ENCODE measurements at regions not wholly inside any gene's neighbourhood (a gene's known extent, or its start where the extent isn't known, plus 50 kb on each side); places are given as distances from the start of the nearest gene placed in this dataset.

DNA sequence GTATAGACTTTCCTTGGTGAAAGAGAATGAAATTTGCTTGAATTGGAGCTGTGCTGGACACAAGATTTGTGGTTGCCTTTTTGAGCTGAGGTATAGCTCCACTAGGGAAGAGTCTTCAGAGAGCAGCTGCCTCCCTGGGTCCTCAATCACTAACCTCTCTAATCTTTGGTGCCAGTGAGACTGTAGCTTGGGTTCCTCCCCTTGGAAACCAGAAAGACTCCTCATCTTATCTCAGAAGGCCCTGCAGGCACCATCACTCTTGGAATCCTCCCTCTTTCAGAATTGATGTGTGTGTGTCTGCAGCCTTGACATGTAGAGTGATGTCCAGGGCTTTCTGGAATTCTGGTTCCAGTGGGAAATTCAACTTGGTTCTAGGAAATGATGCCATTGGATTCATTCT lies 426.5 kb downstream of the RPS24 start:
- CTCF ChIA-PET: no interaction called here
- H3K27ac ChIP-seq (ENCODE audit: low read depth, low read length, poor library complexity, severe bottlenecking): no peak overlapping the region
- no peaks in the 10 kb centered on the region for H3K36me3 ChIP-seq (ENCODE audit: insufficient read depth, low read length, poor library complexity, severe bottlenecking)
- no TSS peak for BruUV-seq (replicated peaks)
- H3K9me3 ChIP-seq (ENCODE audit: low read depth, low read length, poor library complexity, severe bottlenecking): no peaks in the 10 kb centered on the region
- TF ChIP-seq EZH2 (IDR thresholded peaks at IDR 0.05; ENCODE audit: borderline replicate concordance, low read depth, low read length, poor library complexity, severe bottlenecking): no peak
- TF ChIP-seq, protein P1, sequence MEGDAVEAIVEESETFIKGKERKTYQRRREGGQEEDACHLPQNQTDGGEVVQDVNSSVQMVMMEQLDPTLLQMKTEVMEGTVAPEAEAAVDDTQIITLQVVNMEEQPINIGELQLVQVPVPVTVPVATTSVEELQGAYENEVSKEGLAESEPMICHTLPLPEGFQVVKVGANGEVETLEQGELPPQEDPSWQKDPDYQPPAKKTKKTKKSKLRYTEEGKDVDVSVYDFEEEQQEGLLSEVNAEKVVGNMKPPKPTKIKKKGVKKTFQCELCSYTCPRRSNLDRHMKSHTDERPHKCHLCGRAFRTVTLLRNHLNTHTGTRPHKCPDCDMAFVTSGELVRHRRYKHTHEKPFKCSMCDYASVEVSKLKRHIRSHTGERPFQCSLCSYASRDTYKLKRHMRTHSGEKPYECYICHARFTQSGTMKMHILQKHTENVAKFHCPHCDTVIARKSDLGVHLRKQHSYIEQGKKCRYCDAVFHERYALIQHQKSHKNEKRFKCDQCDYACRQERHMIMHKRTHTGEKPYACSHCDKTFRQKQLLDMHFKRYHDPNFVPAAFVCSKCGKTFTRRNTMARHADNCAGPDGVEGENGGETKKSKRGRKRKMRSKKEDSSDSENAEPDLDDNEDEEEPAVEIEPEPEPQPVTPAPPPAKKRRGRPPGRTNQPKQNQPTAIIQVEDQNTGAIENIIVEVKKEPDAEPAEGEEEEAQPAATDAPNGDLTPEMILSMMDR (conservative IDR thresholded peaks at IDR 0.05; ENCODE audit: low read depth, low read length): no peak
- no peak overlapping the region for H3K4me3 ChIP-seq (ENCODE audit: low read depth, low read length, poor library complexity, severe bottlenecking)
- POLR2A ChIA-PET (ENCODE audit: low non-redundant PET): no interaction called here
- intact Hi-C loops (cut with micrococcal nuclease; ENCODE audit: unreplicated experiment): no loop called here
- no peak for DNase-seq (ENCODE audit: low spot score)
- peaks cover 8% of the 10 kb centered on the region for H3K4me1 ChIP-seq (ENCODE audit: insufficient read depth, low read length, poor library complexity, severe bottlenecking)
- H3K27me3 ChIP-seq (replicated peaks; ENCODE audit: insufficient read depth, low read depth, low read length, poor library complexity): no peaks in the 10 kb centered on the region

DNA sequence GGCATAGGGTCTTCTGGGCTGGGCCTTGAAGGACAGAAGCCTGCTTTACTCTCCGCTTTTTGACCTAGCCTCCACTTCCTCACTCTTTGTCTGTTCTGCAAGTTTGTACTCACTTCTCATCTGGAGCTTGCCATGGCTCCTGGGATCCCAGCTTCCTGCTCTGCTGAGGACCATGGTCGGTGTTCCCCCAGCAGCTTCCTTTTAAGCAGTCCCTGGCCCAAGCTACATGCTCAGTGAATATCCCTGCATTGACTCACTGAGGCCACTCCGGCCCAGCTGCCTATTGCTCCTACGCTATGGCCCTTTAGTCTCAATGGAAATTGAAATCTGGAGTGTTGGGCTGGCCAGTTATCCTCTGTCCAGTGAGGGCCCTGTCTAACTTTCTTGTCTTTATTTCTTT lies 427.7 kb downstream of the RPS24 start:
- Histone ChIP-seq H3K27ac (ENCODE audit: low read depth, low read length, poor library complexity, severe bottlenecking) (no peak overlapping the region), H3K4me1 (ENCODE audit: insufficient read depth, low read length, poor library complexity, severe bottlenecking) (no peaks in the 10 kb centered on the region), H3K4me3 (ENCODE audit: low read depth, low read length, poor library complexity, severe bottlenecking) (no peak overlapping the region), H3K36me3 (ENCODE audit: insufficient read depth, low read length, poor library complexity, severe bottlenecking) (no peaks in the 10 kb centered on the region), H3K27me3 (replicated peaks; ENCODE audit: insufficient read depth, low read depth, low read length, poor library complexity) (no peaks in the 10 kb centered on the region), H3K9me3 (ENCODE audit: low read depth, low read length, poor library complexity, severe bottlenecking) (no peaks in the 10 kb centered on the region)
- no peak for TF ChIP-seq EZH2 (IDR thresholded peaks at IDR 0.05; ENCODE audit: borderline replicate concordance, low read depth, low read length, poor library complexity, severe bottlenecking)
- TF ChIP-seq, protein P1 (conservative IDR thresholded peaks at IDR 0.05; ENCODE audit: low read depth, low read length): no peak
- intact Hi-C loops (cut with micrococcal nuclease; ENCODE audit: unreplicated experiment): no loop called here
- DNase-seq (ENCODE audit: low spot score): no peak
- ChIA-PET CTCF (no interaction called here), POLR2A (ENCODE audit: low non-redundant PET) (no interaction called here)
- BruUV-seq (replicated peaks): no TSS peak

DNA sequence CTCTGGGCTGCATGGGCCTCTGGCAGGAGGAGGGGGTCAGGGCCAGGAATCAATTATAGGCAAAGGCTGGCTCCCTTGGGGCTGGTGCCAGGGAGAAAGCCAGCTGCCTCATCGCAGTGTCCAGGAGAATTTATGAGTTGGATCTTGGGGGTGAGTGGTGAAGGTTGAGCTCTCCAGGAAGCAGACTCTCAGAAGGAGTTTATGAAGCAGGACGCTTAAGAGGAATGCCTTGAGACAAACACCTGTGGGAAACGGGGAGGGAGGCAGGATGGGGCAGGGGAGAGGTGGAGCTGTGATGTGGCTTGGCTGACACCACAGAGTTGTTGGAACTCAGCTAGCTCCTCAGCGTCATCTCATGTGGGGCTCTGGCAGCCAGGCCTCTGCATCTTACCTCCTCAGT lies 428.5 kb downstream of the RPS24 start:
- Histone ChIP-seq H3K4me1 (ENCODE audit: insufficient read depth, low read length, poor library complexity, severe bottlenecking) (no peaks in the 10 kb centered on the region), H3K36me3 (ENCODE audit: insufficient read depth, low read length, poor library complexity, severe bottlenecking) (no peaks in the 10 kb centered on the region), H3K27me3 (replicated peaks; ENCODE audit: insufficient read depth, low read depth, low read length, poor library complexity) (no peaks in the 10 kb centered on the region), H3K9me3 (ENCODE audit: low read depth, low read length, poor library complexity, severe bottlenecking) (no peaks in the 10 kb centered on the region), H3K27ac (ENCODE audit: low read depth, low read length, poor library complexity, severe bottlenecking) (no peak overlapping the region), H3K4me3 (ENCODE audit: low read depth, low read length, poor library complexity, severe bottlenecking) (no peak overlapping the region)
- no TSS peak for BruUV-seq (replicated peaks)
- intact Hi-C loops (cut with micrococcal nuclease; ENCODE audit: unreplicated experiment): no loop called here
- POLR2A ChIA-PET (ENCODE audit: low non-redundant PET): no interaction called here
- no peak for DNase-seq (ENCODE audit: low spot score)
- CTCF ChIA-PET: no interaction called here
- no peak for TF ChIP-seq EZH2 (IDR thresholded peaks at IDR 0.05; ENCODE audit: borderline replicate concordance, low read depth, low read length, poor library complexity, severe bottlenecking)
- TF ChIP-seq, protein P1 (conservative IDR thresholded peaks at IDR 0.05; ENCODE audit: low read depth, low read length): no peak
